HG03175 (cell line): ENCODE measurements at regions not wholly inside any gene's neighbourhood (a gene's known extent, or its start where the extent isn't known, plus 50 kb on each side); places are given as distances from the start of the nearest gene placed in this dataset.
"Not testable (repeated sequence)": the region's sequence is repeated elsewhere in the genome, so short reads cannot be mapped to it uniquely, and the experiment has no call there.

Source experiments
- ATAC-seq: cut with Tn5 transposase; IDR thresholded peaks from one replicate; pipeline ENCODE4 v1.9.1; 2021; ENCODE audit warnings: mild to moderate bottlenecking, moderate library complexity; ENCODE audit not compliant: unreplicated experiment

- no peak for ATAC-seq
Observed at GRCh38 chrX:6990552-6991193, 156.8 kb upstream of the STS start.

- ATAC-seq = no peak
Observed at GRCh38 chrX:6989858-6990257, 157.7 kb upstream of the STS start.

GRCh38 chrX:6988694-6989093, 158.8 kb upstream of the STS start:
- not testable (repeated sequence) for ATAC-seq

GRCh38 chrX:6986915-6987314, 160.6 kb upstream of the STS start:
- no peak for ATAC-seq

- no peak for ATAC-seq
Observed at GRCh38 chrX:6985537-6985936, 162.0 kb upstream of the STS start.

- ATAC-seq = no peak
Observed at GRCh38 chrX:6983207-6983955, 164.1 kb upstream of the STS start.

GRCh38 chrX:6981718-6982406, 165.7 kb upstream of the STS start:
- ATAC-seq = no peak

GRCh38 chrX:6980981-6981380, 166.5 kb upstream of the STS start:
- ATAC-seq = no peak

GRCh38 chrX:6968231-6968630, 179.3 kb upstream of the STS start:
- no peak for ATAC-seq

GRCh38 chrX:6965729-6966128, 181.8 kb upstream of the STS start:
- ATAC-seq = no peak

- ATAC-seq = no peak
Observed at GRCh38 chrX:6962006-6962355, 185.5 kb upstream of the STS start.

GRCh38 chrX:6961286-6962005, 186.1 kb upstream of the STS start:
- no peak for ATAC-seq

GRCh38 chrX:6959006-6959405, 188.5 kb upstream of the STS start:
- ATAC-seq = no peak

GRCh38 chrX:6954836-6955235, 192.7 kb upstream of the STS start:
- no peak for ATAC-seq

GRCh38 chrX:6946168-6946567, 201.3 kb upstream of the STS start:
- ATAC-seq = no peak

GRCh38 chrX:6941041-6941440, 206.5 kb upstream of the STS start:
- no peak for ATAC-seq

- ATAC-seq = not testable (repeated sequence)
Observed at GRCh38 chrX:6932942-6933341, 214.6 kb upstream of the STS start.

GRCh38 chrX:6930307-6930849, 217.1 kb upstream of the STS start:
- ATAC-seq = no peak

GRCh38 chrX:6924443-6925077, 223.0 kb upstream of the STS start:
- ATAC-seq = no peak

- ATAC-seq = no peak
Observed at GRCh38 chrX:6917666-6918065, 229.8 kb upstream of the STS start.

GRCh38 chrX:6910218-6910617, 237.3 kb upstream of the STS start:
- no peak for ATAC-seq
